Keratinocyte (primary cell): ENCODE measurements at regions not wholly inside any gene's neighbourhood (a gene's known extent, or its start where the extent isn't known, plus 50 kb on each side); places are given as distances from the start of the nearest gene placed in this dataset.

ENCODE experiments used
- CTCF ChIP-seq, 3 experiments: IDR thresholded peaks in 1 of 3; conservative IDR thresholded peaks in 1 of 3; optimal IDR thresholded peaks in 1 of 3; 2 replicates in 2 of 3; 3 replicates in 1 of 3; pipeline versions ENCODE3 to v1.5.1; 2011; ENCODE audit warnings: low read length in 3 of 3, mild to moderate bottlenecking in 3 of 3, moderate library complexity in 2 of 3, control low read depth in 1 of 3, inconsistent platforms in 1 of 3; ENCODE audit not compliant: insufficient read depth in 2 of 3; ENCODE audit errors: extremely low read depth in 1 of 3
- EZH2 ChIP-seq: IDR thresholded peaks from one replicate; pipeline ENCODE4 v1.6.1; 2012; ENCODE audit warnings: inconsistent platforms, mild to moderate bottlenecking, low read length, moderate library complexity

GRCh38 chr2:196257086-196257485 lies 85.7 kb upstream of the STK17B start:
- TF ChIP-seq CTCF (optimal IDR thresholded peaks at IDR 0.05 in 1 of 3, IDR thresholded peaks at IDR 0.05 in 1 of 3, conservative IDR thresholded peaks at IDR 0.05 in 1 of 3; ENCODE audit: extremely low read depth in 1 of 3, insufficient read depth in 2 of 3, low read length in 3 of 3) (no peak), EZH2 (no peak)
